ENCODE measurements at regions not wholly inside any gene's neighbourhood (a gene's known extent, or its start where the extent isn't known, plus 50 kb on each side); places are given as distances from the start of the nearest gene placed in this dataset.

GRCh38 chr7:80319461-80319860 lies 184.8 kb downstream of the GNAI1 start:
- H3K9me3 ChIP-seq (ENCODE audit: control insufficient read depth in 3 of 3, low read length in 3 of 3) = no peaks in the 10 kb centered on the region
- no peak overlapping the region for H3K9ac ChIP-seq (ENCODE audit: low read depth in 1 of 3, low read length in 3 of 3)
- H3K4me3 ChIP-seq (ENCODE audit: low read length in 3 of 3) = no peak overlapping the region
- H3K27me3 ChIP-seq (ENCODE audit: control insufficient read depth in 3 of 3, insufficient read depth in 3 of 3, low read length in 3 of 3) = no peaks in the 10 kb centered on the region
- no peak overlapping the region for H3K27ac ChIP-seq (ENCODE audit: low read depth, low read length)
- no peaks in the 10 kb centered on the region for H3K4me1 ChIP-seq (ENCODE audit: control insufficient read depth in 3 of 3, insufficient read depth in 3 of 3, low read length in 3 of 3)
- H3K36me3 ChIP-seq (ENCODE audit: control insufficient read depth in 3 of 3, insufficient read depth in 3 of 3, low read length in 3 of 3) = no peaks in the 10 kb centered on the region

GRCh38 chr7:80318081-80318480 lies 183.4 kb downstream of the GNAI1 start:
- H3K27me3 ChIP-seq (ENCODE audit: control insufficient read depth in 3 of 3, insufficient read depth in 3 of 3, low read length in 3 of 3) = no peaks in the 10 kb centered on the region
- no peak overlapping the region for H3K9ac ChIP-seq (ENCODE audit: low read depth in 1 of 3, low read length in 3 of 3)
- no peak overlapping the region for H3K4me3 ChIP-seq (ENCODE audit: low read length in 3 of 3)
- no peaks in the 10 kb centered on the region for H3K4me1 ChIP-seq (ENCODE audit: control insufficient read depth in 3 of 3, insufficient read depth in 3 of 3, low read length in 3 of 3)
- H3K27ac ChIP-seq (ENCODE audit: low read depth, low read length) = no peak overlapping the region
- no peaks in the 10 kb centered on the region for H3K9me3 ChIP-seq (ENCODE audit: control insufficient read depth in 3 of 3, low read length in 3 of 3)
- no peaks in the 10 kb centered on the region for H3K36me3 ChIP-seq (ENCODE audit: control insufficient read depth in 3 of 3, insufficient read depth in 3 of 3, low read length in 3 of 3)

DNA sequence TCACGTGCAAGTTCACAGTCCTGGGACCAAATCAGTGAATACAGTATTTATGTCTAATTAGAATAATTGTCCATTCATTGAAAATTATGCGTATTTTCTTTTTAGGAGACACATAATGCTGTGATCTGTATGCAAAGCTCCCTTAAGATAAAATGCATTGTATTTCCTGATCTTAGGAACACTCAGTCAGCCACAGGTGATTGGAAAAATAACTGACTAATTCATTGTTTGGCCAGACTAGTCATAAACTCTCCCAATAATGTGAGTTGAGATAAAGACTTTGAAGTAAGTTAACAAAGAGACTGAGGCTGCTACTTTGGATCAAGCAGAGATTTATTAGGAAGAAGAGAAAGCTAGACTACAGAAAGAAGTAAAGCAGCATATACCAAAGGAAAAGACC lies 182.2 kb downstream of the GNAI1 start:
- Histone ChIP-seq H3K4me3 (ENCODE audit: low read length in 3 of 3) (no peak overlapping the region), H3K36me3 (ENCODE audit: control insufficient read depth in 3 of 3, insufficient read depth in 3 of 3, low read length in 3 of 3) (no peaks in the 10 kb centered on the region), H3K27me3 (ENCODE audit: control insufficient read depth in 3 of 3, insufficient read depth in 3 of 3, low read length in 3 of 3) (no peaks in the 10 kb centered on the region), H3K9ac (ENCODE audit: low read depth in 1 of 3, low read length in 3 of 3) (no peak overlapping the region), H3K4me1 (ENCODE audit: control insufficient read depth in 3 of 3, insufficient read depth in 3 of 3, low read length in 3 of 3) (no peaks in the 10 kb centered on the region), H3K9me3 (ENCODE audit: control insufficient read depth in 3 of 3, low read length in 3 of 3) (no peaks in the 10 kb centered on the region), H3K27ac (ENCODE audit: low read depth, low read length) (no peak overlapping the region)

DNA sequence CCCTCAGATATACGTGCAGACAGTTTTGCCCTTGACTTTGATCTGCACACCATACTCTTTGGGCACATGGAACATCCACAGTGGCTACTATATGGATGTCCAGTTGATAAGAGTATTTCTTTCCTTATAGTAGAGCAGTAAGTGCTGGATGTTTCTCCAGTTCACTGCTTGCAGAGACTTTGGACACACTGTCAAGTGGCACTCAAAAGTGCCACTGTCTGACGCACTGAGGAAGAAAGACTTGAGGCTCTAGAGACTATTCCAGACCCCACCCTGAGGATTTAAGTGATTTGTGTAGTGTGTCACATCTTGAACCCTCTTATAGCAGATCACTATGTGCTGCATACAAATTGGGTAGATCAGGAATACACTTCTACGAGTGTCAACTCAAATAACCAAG lies 179.1 kb downstream of the GNAI1 start:
- Histone ChIP-seq H3K4me3 (ENCODE audit: low read length in 3 of 3) (no peak overlapping the region), H3K36me3 (ENCODE audit: control insufficient read depth in 3 of 3, insufficient read depth in 3 of 3, low read length in 3 of 3) (no peaks in the 10 kb centered on the region), H3K9ac (ENCODE audit: low read depth in 1 of 3, low read length in 3 of 3) (no peak overlapping the region)

GRCh38 chr7:80313067-80313626 lies 178.5 kb downstream of the GNAI1 start:
- no peaks in the 10 kb centered on the region for H3K27me3 ChIP-seq (ENCODE audit: control insufficient read depth in 3 of 3, insufficient read depth in 3 of 3, low read length in 3 of 3)
- H3K9me3 ChIP-seq (ENCODE audit: control insufficient read depth in 3 of 3, low read length in 3 of 3) = no peaks in the 10 kb centered on the region
- H3K4me1 ChIP-seq (ENCODE audit: control insufficient read depth in 3 of 3, insufficient read depth in 3 of 3, low read length in 3 of 3) = no peaks in the 10 kb centered on the region
- H3K27ac ChIP-seq (ENCODE audit: low read depth, low read length) = no peak overlapping the region
- no peak overlapping the region for H3K9ac ChIP-seq (ENCODE audit: low read depth in 1 of 3, low read length in 3 of 3)
- H3K4me3 ChIP-seq (ENCODE audit: low read length in 3 of 3) = no peak overlapping the region
- H3K36me3 ChIP-seq (ENCODE audit: control insufficient read depth in 3 of 3, insufficient read depth in 3 of 3, low read length in 3 of 3) = no peaks in the 10 kb centered on the region

More for the DNA sequence above, 179.1 kb downstream of the GNAI1 start:
- Histone ChIP-seq H3K27ac (ENCODE audit: low read depth, low read length) (no peak overlapping the region), H3K9me3 (ENCODE audit: control insufficient read depth in 3 of 3, low read length in 3 of 3) (no peaks in the 10 kb centered on the region), H3K27me3 (ENCODE audit: control insufficient read depth in 3 of 3, insufficient read depth in 3 of 3, low read length in 3 of 3) (no peaks in the 10 kb centered on the region), H3K4me1 (ENCODE audit: control insufficient read depth in 3 of 3, insufficient read depth in 3 of 3, low read length in 3 of 3) (no peaks in the 10 kb centered on the region)

DNA sequence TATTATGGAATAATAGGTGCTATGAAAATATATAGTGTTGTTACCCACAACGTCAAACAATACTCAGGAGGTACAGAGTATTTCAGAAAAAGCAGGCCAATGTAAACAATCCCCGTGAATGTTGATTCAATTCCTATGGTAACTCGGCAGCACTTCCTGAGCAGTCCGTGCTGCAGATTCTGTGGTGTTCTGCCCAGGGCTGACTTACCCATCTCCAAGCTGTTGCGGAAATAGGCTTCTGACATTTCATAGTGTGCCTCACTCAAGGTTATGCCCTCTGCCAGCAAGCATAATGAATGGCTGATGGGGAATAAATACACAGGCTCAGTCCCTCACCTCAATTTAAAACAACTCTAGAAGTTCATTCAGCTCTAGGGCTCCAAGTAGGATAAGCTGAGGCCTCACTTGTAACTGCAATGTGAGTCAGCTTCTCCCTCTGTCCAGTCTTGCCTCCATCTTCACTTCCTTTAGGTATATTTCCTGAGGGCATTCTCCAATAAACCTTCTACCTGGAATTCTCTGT lies 177.6 kb downstream of the GNAI1 start:
- H3K9ac ChIP-seq (ENCODE audit: low read depth in 1 of 3, low read length in 3 of 3) = no peak overlapping the region
- H3K4me3 ChIP-seq (ENCODE audit: low read length in 3 of 3) = no peak overlapping the region
- H3K4me1 ChIP-seq (ENCODE audit: control insufficient read depth in 3 of 3, insufficient read depth in 3 of 3, low read length in 3 of 3) = no peaks in the 10 kb centered on the region
- H3K27ac ChIP-seq (ENCODE audit: low read depth, low read length) = no peak overlapping the region
- no peaks in the 10 kb centered on the region for H3K36me3 ChIP-seq (ENCODE audit: control insufficient read depth in 3 of 3, insufficient read depth in 3 of 3, low read length in 3 of 3)
- no peaks in the 10 kb centered on the region for H3K9me3 ChIP-seq (ENCODE audit: control insufficient read depth in 3 of 3, low read length in 3 of 3)
- H3K27me3 ChIP-seq (ENCODE audit: control insufficient read depth in 3 of 3, insufficient read depth in 3 of 3, low read length in 3 of 3) = no peaks in the 10 kb centered on the region

GRCh38 chr7:80311313-80311712 lies 176.7 kb downstream of the GNAI1 start:
- H3K9ac ChIP-seq (ENCODE audit: low read depth in 1 of 3, low read length in 3 of 3) = no peak overlapping the region
- no peaks in the 10 kb centered on the region for H3K36me3 ChIP-seq (ENCODE audit: control insufficient read depth in 3 of 3, insufficient read depth in 3 of 3, low read length in 3 of 3)
- no peaks in the 10 kb centered on the region for H3K9me3 ChIP-seq (ENCODE audit: control insufficient read depth in 3 of 3, low read length in 3 of 3)
- H3K27me3 ChIP-seq (ENCODE audit: control insufficient read depth in 3 of 3, insufficient read depth in 3 of 3, low read length in 3 of 3) = no peaks in the 10 kb centered on the region
- H3K4me1 ChIP-seq (ENCODE audit: control insufficient read depth in 3 of 3, insufficient read depth in 3 of 3, low read length in 3 of 3) = no peaks in the 10 kb centered on the region
- H3K27ac ChIP-seq (ENCODE audit: low read depth, low read length) = no peak overlapping the region
- no peak overlapping the region for H3K4me3 ChIP-seq (ENCODE audit: low read length in 3 of 3)

DNA sequence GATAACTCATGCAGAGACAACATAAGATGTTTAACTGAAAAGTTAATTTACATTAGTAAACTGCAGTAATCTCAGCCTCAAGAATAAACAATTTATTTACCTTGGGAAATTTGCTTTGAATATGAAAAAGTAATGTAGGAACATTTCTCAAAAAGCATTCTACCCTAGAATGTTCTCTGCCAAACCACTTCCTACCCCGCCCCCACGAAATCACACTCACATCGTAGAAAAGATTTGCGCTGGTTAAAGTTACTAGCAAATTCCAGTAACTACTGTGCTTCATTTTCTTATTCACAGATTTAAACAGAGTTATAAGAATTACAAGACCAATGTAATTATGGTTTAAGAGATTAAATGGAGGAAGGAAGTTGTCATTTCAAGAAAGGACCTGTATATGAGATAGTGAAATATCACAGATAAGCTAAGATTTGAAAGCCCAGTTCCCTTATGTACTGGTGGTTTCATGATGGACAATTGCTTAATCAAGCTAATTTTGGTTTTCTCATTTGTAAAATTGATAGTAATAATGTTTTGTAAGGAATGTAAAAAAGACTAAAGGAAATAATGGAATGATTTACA lies 175.4 kb downstream of the GNAI1 start:
- Histone ChIP-seq H3K9ac (ENCODE audit: low read depth in 1 of 3, low read length in 3 of 3) (no peak overlapping the region), H3K36me3 (ENCODE audit: control insufficient read depth in 3 of 3, insufficient read depth in 3 of 3, low read length in 3 of 3) (no peaks in the 10 kb centered on the region), H3K4me3 (ENCODE audit: low read length in 3 of 3) (no peak overlapping the region), H3K9me3 (ENCODE audit: control insufficient read depth in 3 of 3, low read length in 3 of 3) (no peaks in the 10 kb centered on the region), H3K4me1 (ENCODE audit: control insufficient read depth in 3 of 3, insufficient read depth in 3 of 3, low read length in 3 of 3) (no peaks in the 10 kb centered on the region), H3K27ac (ENCODE audit: low read depth, low read length) (no peak overlapping the region), H3K27me3 (ENCODE audit: control insufficient read depth in 3 of 3, insufficient read depth in 3 of 3, low read length in 3 of 3) (no peaks in the 10 kb centered on the region)

DNA sequence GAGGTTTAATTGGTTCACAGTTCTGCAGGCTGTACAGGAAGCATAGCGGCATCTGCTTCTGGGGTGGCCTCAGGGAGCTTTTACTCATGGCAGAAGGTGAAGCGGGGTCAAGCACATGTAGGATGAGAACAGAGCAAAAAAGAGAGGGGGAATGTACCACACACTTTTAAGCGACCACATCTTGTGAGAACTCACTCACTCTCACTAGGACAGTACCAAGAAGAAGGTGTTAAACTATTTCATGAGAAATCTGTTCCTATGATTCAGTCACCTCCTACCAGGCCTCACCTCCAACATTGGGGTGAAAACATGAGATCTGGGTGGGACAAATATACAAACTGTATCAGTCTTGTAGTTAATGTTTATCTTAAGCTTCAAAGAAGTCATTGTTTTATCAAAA lies 174.7 kb downstream of the GNAI1 start:
- Histone ChIP-seq H3K9ac (ENCODE audit: low read depth in 1 of 3, low read length in 3 of 3) (no peak overlapping the region), H3K4me3 (ENCODE audit: low read length in 3 of 3) (no peak overlapping the region), H3K9me3 (ENCODE audit: control insufficient read depth in 3 of 3, low read length in 3 of 3) (no peaks in the 10 kb centered on the region), H3K4me1 (ENCODE audit: control insufficient read depth in 3 of 3, insufficient read depth in 3 of 3, low read length in 3 of 3) (no peaks in the 10 kb centered on the region), H3K36me3 (ENCODE audit: control insufficient read depth in 3 of 3, insufficient read depth in 3 of 3, low read length in 3 of 3) (no peaks in the 10 kb centered on the region), H3K27me3 (ENCODE audit: control insufficient read depth in 3 of 3, insufficient read depth in 3 of 3, low read length in 3 of 3) (no peaks in the 10 kb centered on the region), H3K27ac (ENCODE audit: low read depth, low read length) (no peak overlapping the region)

DNA sequence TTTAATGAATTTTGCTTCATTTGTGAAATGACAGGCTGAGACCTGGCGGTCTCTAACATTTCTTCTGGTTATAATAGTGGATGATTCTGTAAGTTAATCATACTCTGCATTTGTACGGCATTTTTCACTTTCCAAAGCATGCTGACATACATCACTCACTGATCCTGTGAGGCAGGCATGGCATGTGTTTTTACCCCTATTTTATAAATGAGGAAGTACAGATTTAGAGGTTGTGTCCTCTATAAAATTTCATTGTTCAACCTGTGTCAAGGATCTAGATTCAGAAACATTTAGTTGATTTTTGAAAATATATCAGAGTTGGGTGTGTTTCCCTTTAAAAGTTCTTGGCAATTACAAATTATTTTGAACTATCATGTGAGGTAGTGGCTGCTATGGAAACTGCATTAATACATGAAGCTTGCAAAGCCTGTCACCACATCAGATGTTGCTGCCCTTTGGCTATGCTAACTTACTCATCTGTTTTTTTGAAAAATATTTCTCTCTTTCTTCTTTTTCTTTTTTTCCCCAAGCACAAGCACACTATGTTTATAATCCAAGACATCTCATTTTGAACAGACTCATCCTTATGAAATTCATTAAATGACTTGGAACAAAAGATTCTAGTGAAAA lies 172.7 kb downstream of the GNAI1 start:
- H3K27ac ChIP-seq (ENCODE audit: low read depth, low read length) = no peak overlapping the region
- H3K36me3 ChIP-seq (ENCODE audit: control insufficient read depth in 3 of 3, insufficient read depth in 3 of 3, low read length in 3 of 3) = no peaks in the 10 kb centered on the region
- no peak overlapping the region for H3K4me3 ChIP-seq (ENCODE audit: low read length in 3 of 3)
- H3K9me3 ChIP-seq (ENCODE audit: control insufficient read depth in 3 of 3, low read length in 3 of 3) = no peaks in the 10 kb centered on the region
- H3K27me3 ChIP-seq (ENCODE audit: control insufficient read depth in 3 of 3, insufficient read depth in 3 of 3, low read length in 3 of 3) = no peaks in the 10 kb centered on the region
- no peaks in the 10 kb centered on the region for H3K4me1 ChIP-seq (ENCODE audit: control insufficient read depth in 3 of 3, insufficient read depth in 3 of 3, low read length in 3 of 3)
- H3K9ac ChIP-seq (ENCODE audit: low read depth in 1 of 3, low read length in 3 of 3) = no peak overlapping the region
